CD4-positive, alpha-beta T cell treated with Interleukin-10 for 1 hour (primary cell): ENCODE measurements at regions not wholly inside any gene's neighbourhood (a gene's known extent, or its start where the extent isn't known, plus 50 kb on each side); places are given as distances from the start of the nearest gene placed in this dataset.
"Not testable (repeated sequence)": the region's sequence is repeated elsewhere in the genome, so short reads cannot be mapped to it uniquely, and the experiment has no call there.

Experiments used
- DNase-seq: peaks from one replicate; pipeline ENCODE4 v3.0.0-alpha.2; 2020

DNA sequence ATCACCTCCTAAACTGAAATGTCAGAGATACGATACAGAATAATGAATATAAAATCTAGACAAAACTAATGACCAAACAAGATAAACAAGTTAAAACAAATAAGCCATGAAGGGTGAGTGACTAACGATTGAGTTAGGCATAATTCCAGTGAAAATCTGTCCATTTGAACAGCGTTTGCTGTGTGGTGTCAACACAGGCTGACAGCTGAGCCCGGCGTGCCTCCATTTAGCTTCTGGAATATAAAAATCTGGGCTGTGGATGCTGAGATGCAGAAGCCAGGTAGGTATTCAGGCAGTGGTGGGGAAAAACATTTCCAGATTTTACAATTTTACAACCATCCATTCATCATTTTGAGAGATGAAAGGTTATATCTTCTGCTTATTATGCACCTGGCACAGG, 2041.4 kb upstream of the CELF4 start:
- no peak for DNase-seq

DNA sequence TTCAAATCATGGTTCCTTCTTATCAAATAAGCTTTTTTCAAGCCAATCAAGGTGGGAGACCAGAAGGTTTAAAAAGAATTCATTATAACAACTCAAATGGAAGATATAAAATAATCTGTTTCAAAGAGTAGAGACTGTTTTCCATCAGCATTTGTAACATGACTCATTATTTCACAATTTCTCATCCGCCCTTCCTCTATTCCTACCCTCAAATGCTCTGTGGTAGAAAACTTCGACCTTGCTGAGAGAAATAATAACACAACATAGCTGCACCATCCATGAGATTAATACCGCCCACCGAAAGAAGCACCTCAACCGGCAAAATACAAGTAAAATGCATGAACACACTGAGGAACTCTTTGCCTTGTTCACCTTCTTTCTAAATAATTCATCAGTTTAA, 2039.2 kb upstream of the CELF4 start:
- DNase-seq, result no peak

DNA sequence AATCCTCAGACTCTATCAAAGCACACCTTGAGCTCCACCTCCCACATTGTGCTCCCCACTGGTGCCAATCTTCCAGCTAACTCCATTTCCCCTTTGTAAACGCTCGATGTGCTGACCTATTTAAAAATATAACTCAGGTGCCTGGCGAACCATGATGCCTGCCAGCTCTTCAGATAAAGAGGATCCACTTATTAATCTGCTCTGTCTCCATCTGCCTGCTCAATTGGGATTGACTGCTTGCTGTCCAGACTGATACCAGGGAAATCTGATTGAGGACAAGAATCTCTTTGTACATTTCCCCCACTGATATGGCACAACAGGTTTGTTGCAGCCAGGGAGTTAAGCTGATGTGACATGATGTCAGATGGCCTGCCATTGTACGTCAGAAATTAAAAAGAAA, 2036.5 kb upstream of the CELF4 start:
- DNase-seq, result no peak

DNA sequence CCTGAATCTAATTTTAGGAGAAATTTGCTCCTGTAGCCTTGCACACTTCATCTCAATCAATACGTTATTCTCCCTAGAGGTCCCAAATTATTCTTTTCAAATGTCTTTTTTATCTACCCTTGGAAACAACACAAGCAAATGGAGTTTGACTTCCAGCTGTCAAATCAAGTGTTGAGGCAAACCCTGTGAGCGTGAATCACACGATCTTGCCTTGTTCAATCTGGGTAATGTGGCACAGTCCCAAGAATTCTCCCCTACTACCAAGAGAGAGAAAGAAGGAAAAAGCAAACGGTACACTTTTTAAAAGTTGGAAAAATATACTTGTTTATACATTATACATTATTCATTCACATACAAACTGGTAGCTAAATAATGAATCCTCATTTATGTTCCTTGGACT, 2035.3 kb upstream of the CELF4 start:
- DNase-seq, result no peak

DNA sequence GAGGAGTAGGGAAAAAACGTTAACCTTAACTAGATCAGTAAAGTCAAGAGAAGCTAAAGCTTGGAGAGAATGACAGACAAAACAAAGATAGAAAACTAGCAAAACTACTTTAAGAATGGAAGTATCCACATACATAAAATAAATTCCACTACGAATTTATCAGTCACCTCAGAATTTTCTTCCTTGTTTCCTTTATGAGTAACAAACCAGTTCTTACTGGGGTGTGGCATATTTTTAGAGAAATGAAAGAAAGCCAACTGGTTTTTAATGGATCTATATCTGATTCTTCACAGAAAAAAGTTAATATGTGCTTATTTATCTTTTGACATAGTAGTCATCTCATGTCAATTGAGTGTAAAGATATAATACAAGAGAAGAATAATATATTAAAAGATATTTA, 2033.7 kb upstream of the CELF4 start:
- DNase-seq, result no peak

DNA sequence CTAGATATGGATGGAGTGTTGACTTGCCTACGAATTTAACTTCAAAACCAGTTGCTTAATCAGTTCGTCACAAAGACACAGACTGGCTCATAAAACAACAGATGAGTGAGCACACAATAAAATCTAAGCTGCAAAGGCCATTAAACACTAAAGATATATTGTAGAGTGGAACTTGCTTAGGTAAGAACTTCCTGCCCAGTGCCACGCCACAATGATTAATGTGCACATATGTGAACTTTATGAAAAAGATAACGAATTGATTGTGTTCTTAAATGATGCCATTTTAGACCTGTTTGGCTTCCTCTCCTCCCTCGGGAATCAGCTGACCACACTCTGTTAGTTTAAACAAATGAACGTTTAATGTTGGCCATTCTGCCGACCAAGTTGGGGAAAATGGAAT, 2031.3 kb upstream of the CELF4 start:
- no peak for DNase-seq

DNA sequence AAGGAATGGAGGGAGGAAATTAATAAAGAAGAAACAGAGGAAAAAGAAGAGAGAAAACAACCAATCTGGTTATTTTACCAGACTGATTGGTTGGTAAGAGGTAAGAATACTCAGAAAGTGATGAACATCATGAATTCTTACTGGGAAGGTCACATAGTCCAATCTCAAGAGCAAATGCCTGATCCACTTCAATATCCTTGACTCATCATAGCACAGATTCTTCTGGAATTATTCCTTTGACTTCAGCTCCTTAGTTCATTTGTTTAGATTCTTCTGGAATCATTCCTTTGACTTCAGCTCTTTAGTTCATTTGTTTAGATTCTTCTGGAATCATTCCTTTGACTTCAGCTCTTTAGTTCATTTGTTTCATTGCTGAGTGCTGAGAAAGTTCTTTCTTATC, 2030.6 kb upstream of the CELF4 start:
- DNase-seq, result no peak

DNA sequence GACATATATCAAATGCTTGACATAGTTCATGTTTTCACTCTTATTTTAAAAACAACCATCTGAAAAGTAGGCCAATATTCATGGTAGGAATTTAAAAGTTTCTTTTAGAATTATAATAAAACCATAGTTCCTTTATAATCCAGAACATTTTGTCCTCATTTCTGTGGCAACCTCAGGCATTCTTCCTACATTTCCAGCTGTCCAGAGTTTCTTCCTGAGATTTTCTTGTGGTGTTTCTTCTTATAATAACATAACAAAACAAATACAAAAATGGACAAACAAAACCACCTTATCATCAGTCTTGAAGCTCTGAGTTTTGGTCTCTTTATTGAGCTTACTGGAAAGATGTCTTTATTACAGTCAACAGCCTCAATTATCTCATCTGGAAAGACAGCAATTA, 2028.6 kb upstream of the CELF4 start:
- DNase-seq, result no peak

DNA sequence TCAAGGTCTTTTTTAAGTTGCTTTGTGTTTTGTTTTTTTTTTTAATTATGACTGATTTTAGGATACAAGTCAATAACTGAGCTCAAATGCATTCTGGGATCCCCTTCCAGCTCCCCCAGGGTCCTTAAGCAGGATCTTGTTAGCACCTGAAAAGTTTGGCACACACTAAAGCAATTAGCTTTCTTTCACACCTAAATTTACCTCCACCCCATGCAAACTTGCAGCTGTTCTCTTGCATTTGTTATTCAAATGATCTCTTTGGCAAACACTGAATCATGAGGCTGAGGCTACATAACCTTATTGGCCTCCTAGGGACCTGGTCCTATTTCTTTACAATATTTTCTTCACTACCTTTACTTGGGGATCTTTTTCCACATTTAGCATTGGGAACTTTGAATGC, 2026.1 kb upstream of the CELF4 start:
- DNase-seq, result no peak

DNA sequence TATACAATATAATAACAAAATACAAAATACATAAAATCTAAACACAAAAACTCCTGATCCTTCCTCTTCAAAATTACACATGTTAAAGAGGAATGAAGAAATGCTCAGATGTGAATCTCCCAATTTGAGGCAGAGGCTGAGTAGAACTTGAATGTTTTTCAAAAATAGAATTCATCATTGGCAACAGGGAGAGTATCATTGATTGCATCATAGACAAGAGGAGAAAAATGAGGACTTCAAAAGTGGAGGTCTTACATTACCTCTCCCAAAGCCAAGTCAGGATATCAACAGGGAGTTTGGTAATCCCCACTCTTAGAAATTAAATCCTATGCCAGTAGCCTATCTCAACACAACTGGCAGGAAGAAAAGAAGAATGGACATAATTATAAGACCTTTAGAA, 2023.9 kb upstream of the CELF4 start:
- no peak for DNase-seq

DNA sequence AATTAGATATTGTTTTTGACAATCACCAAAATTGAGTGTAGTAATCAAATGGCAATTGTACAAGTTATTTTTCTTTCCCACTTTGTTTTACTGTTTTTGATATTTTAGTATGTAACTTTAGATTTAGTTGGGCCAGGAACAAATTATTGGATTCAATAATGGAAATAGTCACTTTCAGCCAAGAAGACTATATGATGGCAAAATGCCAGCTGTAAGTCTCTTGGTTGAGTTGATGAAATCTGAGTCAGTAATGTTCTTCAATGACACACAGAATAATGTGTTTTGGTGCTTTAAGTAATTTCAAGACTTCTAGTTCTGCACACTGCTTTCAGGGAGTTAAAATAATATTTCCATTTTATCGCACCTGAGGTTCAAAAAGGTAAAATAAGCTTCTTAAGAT, 2022.0 kb upstream of the CELF4 start:
- no peak for DNase-seq

DNA sequence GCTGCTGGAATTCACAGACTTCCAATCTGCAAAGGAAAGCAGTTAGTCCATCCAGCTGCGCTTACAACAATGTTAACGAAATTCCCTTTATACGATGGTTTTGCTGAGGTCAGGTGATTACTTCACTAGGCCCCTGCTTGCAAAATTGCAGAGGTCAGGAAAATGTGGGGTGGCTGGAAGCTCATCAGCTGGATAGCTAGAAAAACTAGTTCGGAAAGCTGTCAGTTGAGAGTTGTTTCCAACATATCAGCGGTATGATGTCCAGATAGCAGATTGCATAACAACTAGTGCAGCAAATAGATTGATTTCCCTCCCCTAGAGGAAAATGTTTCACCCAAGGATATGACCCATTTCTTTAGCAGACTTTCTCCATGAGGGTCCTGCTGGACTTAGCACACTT, 2021.1 kb upstream of the CELF4 start:
- no peak for DNase-seq

DNA sequence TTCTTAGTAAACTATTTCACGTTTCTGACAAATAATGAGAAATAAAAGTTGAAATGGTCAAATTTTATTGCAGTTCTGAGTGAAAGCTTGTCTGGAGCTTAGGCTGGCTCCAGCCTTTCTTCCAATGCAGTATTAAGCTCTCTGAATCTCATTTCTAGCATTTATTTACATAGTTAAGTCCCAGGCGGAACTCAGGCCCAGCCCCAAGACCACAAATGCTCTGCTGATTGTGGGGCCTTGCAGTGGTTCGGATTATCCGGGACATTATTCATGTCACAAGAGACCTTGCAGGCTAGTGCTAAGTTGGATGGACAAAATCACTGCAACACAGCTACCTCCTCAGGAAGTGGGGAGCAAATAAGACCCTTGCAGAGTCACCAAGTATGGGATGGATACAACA, 2009.3 kb upstream of the CELF4 start:
- no peak for DNase-seq

DNA sequence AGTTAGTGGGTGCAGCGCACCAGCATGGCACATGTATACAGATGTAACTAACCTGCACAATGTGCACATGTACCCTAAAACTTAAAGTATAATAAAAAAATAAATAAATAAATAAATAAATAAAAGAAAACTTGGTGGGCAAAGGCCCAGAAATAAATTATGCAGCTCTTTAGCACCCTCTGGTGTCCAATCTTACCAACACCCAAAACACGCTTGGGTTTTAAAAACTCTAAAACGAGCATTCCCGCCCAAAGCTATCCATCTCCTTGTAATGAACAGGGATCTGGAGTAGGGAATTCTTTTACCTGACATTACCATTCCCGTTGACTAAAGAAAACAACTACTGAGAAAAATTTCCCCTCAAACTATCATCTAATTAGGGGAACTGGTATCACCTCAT, 2005.9 kb upstream of the CELF4 start:
- no peak for DNase-seq

DNA sequence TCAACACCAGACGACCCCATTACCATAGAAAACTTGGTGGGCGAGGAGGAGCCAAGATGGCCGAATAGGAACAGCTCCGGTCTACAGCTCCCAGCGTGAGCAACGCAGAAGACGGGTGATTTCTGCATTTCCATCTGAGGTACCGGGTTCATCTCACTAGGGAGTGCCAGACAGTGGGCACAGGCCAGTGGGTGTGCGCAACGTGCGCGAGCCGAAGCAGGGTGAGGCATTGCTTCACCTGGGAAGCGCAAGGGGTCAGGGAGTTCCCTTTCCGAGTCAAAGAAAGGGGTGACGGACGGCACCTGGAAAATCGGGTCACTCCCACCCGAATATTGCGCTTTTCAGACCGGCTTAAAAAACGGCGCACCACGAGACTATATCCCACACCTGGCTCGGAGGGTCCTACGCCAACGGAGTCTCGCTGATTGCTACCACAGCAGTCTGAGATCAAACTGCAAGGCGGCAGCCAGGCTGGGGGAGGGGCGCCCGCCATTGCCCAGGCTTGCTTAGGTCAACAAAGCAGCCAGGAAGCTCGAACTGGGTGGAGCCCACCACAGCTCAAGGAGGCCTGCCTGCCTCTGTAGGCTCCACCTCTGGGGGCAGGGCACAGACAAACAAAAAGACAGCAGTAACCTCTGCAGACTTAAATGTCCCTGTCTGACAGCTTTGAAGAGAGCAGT, 2000.1 kb upstream of the CELF4 start:
- not testable (repeated sequence) for DNase-seq

DNA sequence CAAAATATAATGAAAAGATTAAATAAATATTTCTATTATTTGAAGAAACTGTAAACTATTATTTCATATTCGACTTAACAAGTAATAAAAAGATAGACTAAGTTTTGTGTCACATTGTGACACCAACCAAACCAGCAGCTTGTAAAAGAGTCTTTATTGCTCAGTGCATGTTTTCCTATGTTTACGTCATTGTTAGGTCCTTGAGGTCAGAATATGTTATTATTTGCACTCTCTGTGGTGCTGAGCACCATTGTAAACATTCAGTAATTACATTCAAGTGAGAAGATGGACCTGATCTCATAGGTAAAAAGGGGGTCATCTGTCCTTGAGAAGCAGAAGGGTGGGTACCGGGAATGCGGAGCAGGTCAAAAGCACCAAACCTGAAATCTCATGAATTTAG, 1999.1 kb upstream of the CELF4 start:
- DNase-seq, result no peak

DNA sequence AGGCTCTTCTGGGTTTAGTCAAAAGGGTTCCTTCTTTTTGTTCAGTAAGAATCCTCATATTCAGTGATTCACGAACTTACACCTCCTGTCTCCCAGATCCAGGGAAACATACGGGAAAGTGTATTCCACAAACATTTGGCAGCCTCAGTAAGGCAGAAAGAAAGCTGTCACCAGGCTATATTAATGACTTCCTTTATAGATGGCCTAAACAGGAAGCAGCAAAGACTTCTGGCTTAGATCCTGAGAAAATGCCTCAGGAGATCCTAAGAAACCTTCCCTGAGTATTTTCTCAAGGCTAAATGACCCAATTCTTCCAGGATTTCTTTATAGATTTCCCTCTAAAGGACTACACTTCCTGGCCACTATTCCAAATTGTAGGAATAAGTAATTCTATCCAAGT, 1995.5 kb upstream of the CELF4 start:
- no peak for DNase-seq

DNA sequence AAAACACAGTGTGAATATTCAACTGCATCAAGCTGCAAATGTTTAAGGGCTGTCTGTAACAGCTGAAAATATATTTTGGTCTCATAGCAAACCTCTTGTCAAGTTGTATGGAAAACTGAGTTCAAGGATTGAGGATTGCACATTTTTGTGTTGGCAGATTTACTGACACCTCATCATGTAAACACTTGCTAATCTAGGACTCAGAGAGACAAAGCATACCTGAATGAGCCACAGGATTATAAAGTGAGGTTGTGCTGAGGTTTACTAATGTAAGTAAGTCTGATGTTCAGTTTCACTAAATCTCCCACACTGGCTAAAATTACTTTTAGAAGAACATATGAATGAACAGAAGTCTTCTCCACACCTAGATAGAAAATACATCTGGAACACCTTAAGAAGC, 1993.1 kb upstream of the CELF4 start:
- DNase-seq, result no peak

DNA sequence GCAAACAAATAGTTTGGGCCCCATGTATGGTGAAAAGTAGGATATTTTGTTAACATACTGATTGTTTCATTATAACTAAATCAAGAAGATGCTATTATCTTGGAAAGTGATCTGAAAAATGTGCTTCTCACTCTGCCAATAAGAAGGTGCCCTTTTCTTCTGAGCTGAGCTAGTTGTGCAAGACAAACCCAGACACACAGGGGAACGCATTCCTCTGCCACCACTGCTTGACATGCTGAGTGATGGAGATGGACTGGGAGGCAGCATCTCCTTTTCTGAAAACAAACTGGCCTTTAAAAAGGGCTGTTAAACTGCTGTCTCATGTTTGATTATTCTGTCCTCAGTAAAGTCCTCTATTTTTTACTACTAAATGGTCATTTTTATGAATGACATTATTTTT, 1989.9 kb upstream of the CELF4 start:
- no peak for DNase-seq

DNA sequence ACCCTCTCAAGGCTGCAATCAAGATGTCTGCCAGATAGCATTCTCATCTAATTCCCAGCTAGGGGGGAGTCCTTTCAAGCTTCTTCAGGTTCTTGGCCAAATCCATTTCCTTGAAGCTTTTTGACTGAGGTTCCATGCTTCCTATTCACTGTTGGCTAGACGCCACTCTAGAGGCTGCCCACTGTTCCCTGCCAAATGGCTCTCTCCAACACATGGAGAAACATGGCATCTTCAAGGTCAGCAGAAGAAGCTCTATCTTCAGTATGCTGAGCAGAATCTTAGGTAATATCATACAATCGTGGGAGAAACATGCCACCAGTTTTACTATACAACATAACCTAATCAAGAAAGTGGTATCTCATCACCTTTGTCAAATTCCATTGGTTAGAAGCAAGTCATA, 1985.1 kb upstream of the CELF4 start:
- no peak for DNase-seq

DNA sequence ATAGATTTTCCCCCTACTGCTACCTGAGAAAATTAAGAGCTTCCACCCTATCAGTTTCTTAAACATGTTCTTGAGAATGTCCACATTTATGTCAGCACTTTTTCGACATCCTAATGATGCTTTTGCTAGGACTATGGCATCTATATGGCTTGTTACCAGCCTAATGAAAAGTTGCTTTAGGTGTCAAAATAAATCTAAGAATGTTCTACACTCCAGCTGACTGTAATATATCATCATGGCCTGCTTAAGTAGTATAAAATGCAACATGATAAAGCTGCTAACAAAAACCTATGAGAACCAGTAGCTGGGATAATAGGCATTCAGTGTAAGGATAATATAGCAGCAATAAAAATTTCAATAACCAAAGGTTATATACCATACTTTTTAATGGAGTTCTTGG, 1983.5 kb upstream of the CELF4 start:
- DNase-seq, result no peak

DNA sequence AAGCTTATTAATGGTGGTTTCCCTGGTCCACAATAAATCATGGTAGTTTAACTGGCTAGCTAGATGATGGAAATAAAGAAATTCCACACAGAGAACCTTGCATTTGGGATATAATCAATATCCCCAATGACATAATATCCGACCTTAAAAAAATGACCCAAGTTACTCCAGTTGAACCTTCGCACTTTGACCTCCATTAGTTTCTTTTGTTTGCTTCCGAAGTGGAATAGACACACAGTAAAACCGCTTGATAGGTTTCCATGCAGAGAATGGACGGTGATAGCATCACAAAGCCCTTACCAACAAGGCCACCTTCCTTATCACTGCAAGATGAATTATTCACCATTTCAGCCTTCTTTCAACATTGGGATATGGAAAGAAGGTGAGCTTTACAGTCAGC, 1966.1 kb upstream of the CELF4 start:
- DNase-seq, result no peak

DNA sequence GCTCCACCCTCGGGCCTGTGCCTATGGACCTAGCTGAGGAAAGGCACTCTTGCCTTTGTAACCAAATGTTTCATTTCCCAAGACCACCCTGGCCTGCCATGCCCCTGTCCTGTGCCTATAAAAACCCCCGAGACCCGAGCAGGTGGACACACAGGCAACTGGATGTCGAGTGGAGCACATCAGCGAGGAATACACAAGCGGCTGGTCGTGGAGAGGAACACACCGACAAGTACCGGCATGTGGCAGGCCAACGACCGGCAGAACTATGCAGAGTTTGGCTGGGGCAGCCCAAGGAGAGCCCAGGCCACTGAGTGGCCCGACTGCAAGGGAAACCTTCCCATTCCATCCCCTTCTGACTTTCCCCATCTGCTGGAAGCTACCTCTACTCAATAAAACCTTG, 1963.8 kb upstream of the CELF4 start:
- no peak for DNase-seq

DNA sequence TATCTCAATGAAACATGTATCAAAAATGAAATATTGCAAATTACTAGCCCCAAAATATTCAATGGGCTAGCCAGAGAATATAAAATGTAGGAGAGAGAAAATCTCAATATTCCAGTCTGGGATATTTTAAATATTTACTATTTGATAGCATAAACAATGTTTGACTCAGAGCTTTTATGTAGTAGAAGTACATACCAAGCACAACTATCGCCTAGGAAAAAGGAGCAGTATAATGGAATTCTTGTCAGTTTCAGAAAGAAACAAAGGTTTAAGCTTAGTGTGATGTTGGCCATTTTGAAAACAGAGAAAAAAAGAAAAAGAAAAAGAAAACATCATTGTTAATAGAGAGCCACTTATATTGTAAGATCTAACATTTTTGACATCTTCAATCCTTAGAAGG, 1961.9 kb upstream of the CELF4 start:
- no peak for DNase-seq

DNA sequence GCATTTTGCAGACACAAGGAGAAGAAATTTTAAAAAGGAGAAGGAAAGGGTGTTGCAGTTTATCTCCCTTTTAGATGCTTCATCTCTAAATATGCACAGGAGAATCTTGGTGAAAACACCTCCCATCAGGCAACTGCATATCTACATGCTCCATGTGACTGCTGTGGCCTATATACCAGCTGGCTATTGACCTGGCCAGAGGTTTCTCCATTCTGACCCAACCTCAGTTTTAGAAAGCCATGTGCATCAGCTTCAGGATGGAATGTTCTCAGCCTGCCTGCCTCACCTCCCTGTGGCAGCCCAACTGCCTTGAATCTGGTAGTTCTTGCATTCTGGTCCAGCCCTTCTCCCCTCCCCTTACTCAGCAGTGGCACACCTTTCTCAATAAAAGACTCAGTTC, 1958.8 kb upstream of the CELF4 start:
- no peak for DNase-seq

DNA sequence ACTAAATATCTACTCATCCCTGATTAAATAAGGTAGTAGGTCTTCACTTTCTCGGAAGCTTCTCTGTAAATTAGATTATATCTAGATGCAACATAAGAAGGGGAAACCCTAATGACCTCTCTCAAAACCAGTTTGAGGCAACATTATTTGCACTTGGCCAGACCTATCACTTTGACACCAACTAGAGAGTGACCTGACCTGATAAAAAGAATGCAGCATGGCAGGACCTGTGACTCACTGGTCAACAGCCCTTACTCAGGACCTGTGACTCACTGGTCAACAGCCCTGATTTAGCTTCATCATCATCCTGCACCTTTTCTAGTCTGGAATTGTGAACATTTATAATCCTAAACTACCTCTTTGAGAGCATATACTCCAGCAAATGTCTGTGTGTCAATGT, 1957.7 kb upstream of the CELF4 start:
- no peak for DNase-seq
